ENCODE measurements at regions not wholly inside any gene's neighbourhood (a gene's known extent, or its start where the extent isn't known, plus 50 kb on each side); places are given as distances from the start of the nearest gene placed in this dataset.

GRCh38 chr1:218078916-218079315, 206.2 kb upstream of the RRP15 start:
- TF ChIP-seq CREB3 (tag; conservative IDR thresholded peaks at IDR 0.05; ENCODE audit: low read depth): no peak
- no peak for TF ChIP-seq HDAC6 (IDR thresholded peaks at IDR 0.05; ENCODE audit: low read depth, low read length)
- no peak for TF ChIP-seq TAL1 (IDR thresholded peaks at IDR 0.05)
- TF ChIP-seq MXD1 (CRISPR knock-in tag; IDR thresholded peaks at IDR 0.05; ENCODE audit: borderline replicate concordance, poor library complexity, severe bottlenecking): no peak
- no peak for TF ChIP-seq GTF2E2 (tag; IDR thresholded peaks at IDR 0.05)
- no peak for TF ChIP-seq FOXK1 (CRISPR knock-in tag; IDR thresholded peaks at IDR 0.05; ENCODE audit: borderline replicate concordance)
- no peak for TF ChIP-seq PTTG1 (tag; IDR thresholded peaks at IDR 0.05; ENCODE audit: low read depth)
- no peak for TF ChIP-seq SIN3B (IDR thresholded peaks at IDR 0.05; ENCODE audit: low read depth)
- no peak for TF ChIP-seq NCOA4 (IDR thresholded peaks at IDR 0.05; ENCODE audit: partially characterized antibody)
- no peak for TF ChIP-seq TEAD2 (tag; IDR thresholded peaks at IDR 0.05)
- TF ChIP-seq WHSC1 (IDR thresholded peaks at IDR 0.05; ENCODE audit: low read length): no peak
- no peak for TF ChIP-seq POLR2A (conservative IDR thresholded peaks at IDR 0.05)
- TF ChIP-seq, protein P1, sequence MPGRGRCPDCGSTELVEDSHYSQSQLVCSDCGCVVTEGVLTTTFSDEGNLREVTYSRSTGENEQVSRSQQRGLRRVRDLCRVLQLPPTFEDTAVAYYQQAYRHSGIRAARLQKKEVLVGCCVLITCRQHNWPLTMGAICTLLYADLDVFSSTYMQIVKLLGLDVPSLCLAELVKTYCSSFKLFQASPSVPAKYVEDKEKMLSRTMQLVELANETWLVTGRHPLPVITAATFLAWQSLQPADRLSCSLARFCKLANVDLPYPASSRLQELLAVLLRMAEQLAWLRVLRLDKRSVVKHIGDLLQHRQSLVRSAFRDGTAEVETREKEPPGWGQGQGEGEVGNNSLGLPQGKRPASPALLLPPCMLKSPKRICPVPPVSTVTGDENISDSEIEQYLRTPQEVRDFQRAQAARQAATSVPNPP (IDR thresholded peaks at IDR 0.05; ENCODE audit: borderline replicate concordance, insufficient read depth, insufficient read length): no peak
- no peak for TF ChIP-seq ZNF717 (CRISPR knock-in tag; IDR thresholded peaks at IDR 0.05)
- no peak for TF ChIP-seq BACH1 (tag; IDR thresholded peaks at IDR 0.05)
- no peak for TF ChIP-seq GABPB1 (CRISPR knock-in tag; IDR thresholded peaks at IDR 0.05)
- TF ChIP-seq PURB (CRISPR knock-in tag; IDR thresholded peaks at IDR 0.05; ENCODE audit: low read depth): no peak
- TF ChIP-seq, protein P2, sequence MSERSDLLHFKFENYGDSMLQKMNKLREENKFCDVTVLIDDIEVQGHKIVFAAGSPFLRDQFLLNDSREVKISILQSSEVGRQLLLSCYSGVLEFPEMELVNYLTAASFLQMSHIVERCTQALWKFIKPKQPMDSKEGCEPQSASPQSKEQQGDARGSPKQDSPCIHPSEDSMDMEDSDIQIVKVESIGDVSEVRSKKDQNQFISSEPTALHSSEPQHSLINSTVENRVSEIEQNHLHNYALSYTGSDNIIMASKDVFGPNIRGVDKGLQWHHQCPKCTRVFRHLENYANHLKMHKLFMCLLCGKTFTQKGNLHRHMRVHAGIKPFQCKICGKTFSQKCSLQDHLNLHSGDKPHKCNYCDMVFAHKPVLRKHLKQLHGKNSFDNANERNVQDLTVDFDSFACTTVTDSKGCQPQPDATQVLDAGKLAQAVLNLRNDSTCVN (CRISPR knock-in tag; IDR thresholded peaks at IDR 0.05): no peak
- no peaks in the 10 kb centered on the region for H3K27me3 ChIP-seq (ENCODE audit: control insufficient read depth in 2 of 2, insufficient read depth in 2 of 2, low read length in 2 of 2)
- H4K20me1 ChIP-seq (replicated peaks; ENCODE audit: control insufficient read depth, insufficient read depth, low read length): no peaks in the 10 kb centered on the region
- H3K9ac ChIP-seq (ENCODE audit: insufficient read depth in 1 of 2, low read depth in 2 of 2, low read length in 2 of 2): no peak overlapping the region
- no peak for DNase-seq (ENCODE audit: extremely low read depth in 1 of 4, low spot score in 3 of 4)
- no peak overlapping the region for H2AFZ ChIP-seq (ENCODE audit: low read depth, low read length)
- intact Hi-C loops (cut with micrococcal nuclease) (no loop called here), in situ Hi-C loops (cut with MboI) (no loop called here)
- H3K36me3 ChIP-seq (ENCODE audit: control insufficient read depth, insufficient read depth, low read length): no peaks in the 10 kb centered on the region
- H3K4me2 ChIP-seq (ENCODE audit: insufficient read depth, low read length): no peak overlapping the region
- BruUV-seq (replicated peaks): no TSS peak
- no peak for FAIRE-seq
- ChIA-PET CTCF (ENCODE audit: low intra/inter-chr PET ratio) (no interaction called here), POLR2A (no interaction called here)
- WGBS (ENCODE audit: insufficient coverage, low coverage, missing lambda C conversion rate): 0% methylated on average over 3 of the region's 3 CpGs
- H3K9me1 ChIP-seq (ENCODE audit: control insufficient read depth, insufficient read depth, low read length): no peaks in the 10 kb centered on the region
- H3K9me3 ChIP-seq (replicated peaks; ENCODE audit: control insufficient read depth, insufficient read depth, low read depth, low read length): no peaks in the 10 kb centered on the region; the same call in 1 of the 2 replicates
- no peak overlapping the region for H3K4me3 ChIP-seq
- no peaks in the 10 kb centered on the region for H3K79me2 ChIP-seq (ENCODE audit: control insufficient read depth, insufficient read depth, low read length)
- H3K27ac ChIP-seq (ENCODE audit: extremely low read depth, low read depth, low read length): no peak overlapping the region
- H3K4me1 ChIP-seq (replicated peaks in 1 of 2; ENCODE audit: control insufficient read depth in 2 of 2, insufficient read depth in 2 of 2, low read length in 2 of 2): no peaks in the 10 kb centered on the region
- ATAC-seq: no peak

All from K562 (cell line).